ENCODE measurements at regions not wholly inside any gene's neighbourhood (a gene's known extent, or its start where the extent isn't known, plus 50 kb on each side); places are given as distances from the start of the nearest gene placed in this dataset.
"Not testable (repeated sequence)": the region's sequence is repeated elsewhere in the genome, so short reads cannot be mapped to it uniquely, and the experiment has no call there.

- H3K27ac ChIP-seq (replicated peaks), result no peak overlapping the region
- H3K27me3 ChIP-seq (ENCODE audit: insufficient read depth, poor library complexity, severe bottlenecking), result no peaks in the 10 kb centered on the region
- no peak overlapping the region for H3K4me3 ChIP-seq (replicated peaks; ENCODE audit: insufficient read depth, low read length)
- DNase-seq (ENCODE audit: low read depth in 1 of 2, low spot score in 1 of 2), result no peak
- no peak for TF ChIP-seq SPI1 (IDR thresholded peaks at IDR 0.05; ENCODE audit: borderline replicate concordance, low read depth)
- no peak for TF ChIP-seq REST (IDR thresholded peaks at IDR 0.05; ENCODE audit: insufficient replicate concordance, low read depth)
- no peak for TF ChIP-seq POLR2AphosphoS5 (IDR thresholded peaks at IDR 0.05; ENCODE audit: low read depth)
- TF ChIP-seq GABPA (IDR thresholded peaks at IDR 0.05; ENCODE audit: low read depth), result no peak
- no peak for TF ChIP-seq CTCF (IDR thresholded peaks at IDR 0.05; ENCODE audit: insufficient read depth, low read length)
Measured at GRCh38 chr18:9003406-9004100, 98.9 kb upstream of the NDUFV2 start.

GRCh38 chr18:9004308-9004707 lies 98.2 kb upstream of the NDUFV2 start:
- DNase-seq (ENCODE audit: low read depth in 1 of 2, low spot score in 1 of 2); H3K4me3 ChIP-seq (replicated peaks; ENCODE audit: insufficient read depth, low read length); H3K27ac ChIP-seq (replicated peaks); H3K27me3 ChIP-seq (ENCODE audit: insufficient read depth, poor library complexity, severe bottlenecking): not testable (repeated sequence)

GRCh38 chr18:9007700-9008099 lies 94.8 kb upstream of the NDUFV2 start:
- not testable (repeated sequence) for H3K27ac ChIP-seq (replicated peaks)

GRCh38 chr18:9008200-9008708 lies 94.2 kb upstream of the NDUFV2 start:
- no peak for DNase-seq (ENCODE audit: low read depth in 1 of 2, low spot score in 1 of 2)
- Histone ChIP-seq H3K27ac (replicated peaks) (no peak overlapping the region), H3K4me3 (replicated peaks; ENCODE audit: insufficient read depth, low read length) (no peak overlapping the region), H3K27me3 (ENCODE audit: insufficient read depth, poor library complexity, severe bottlenecking) (peaks cover 5% of the 10 kb centered on the region)
- TF ChIP-seq CTCF (IDR thresholded peaks at IDR 0.05; ENCODE audit: insufficient read depth, low read length) (no peak), SPI1 (IDR thresholded peaks at IDR 0.05; ENCODE audit: borderline replicate concordance, low read depth) (no peak), GABPA (IDR thresholded peaks at IDR 0.05; ENCODE audit: low read depth) (no peak), REST (IDR thresholded peaks at IDR 0.05; ENCODE audit: insufficient replicate concordance, low read depth) (no peak), POLR2AphosphoS5 (IDR thresholded peaks at IDR 0.05; ENCODE audit: low read depth) (no peak)

More at GRCh38 chr18:9007700-9008099, 94.8 kb upstream of the NDUFV2 start:
- DNase-seq (ENCODE audit: low read depth in 1 of 2, low spot score in 1 of 2); H3K4me3 ChIP-seq (replicated peaks; ENCODE audit: insufficient read depth, low read length); H3K27me3 ChIP-seq (ENCODE audit: insufficient read depth, poor library complexity, severe bottlenecking): not testable (repeated sequence)

Data from HL-60 (cell line).